ENCODE measurements at regions not wholly inside any gene's neighbourhood (a gene's known extent, or its start where the extent isn't known, plus 50 kb on each side); places are given as distances from the start of the nearest gene placed in this dataset.

- Histone ChIP-seq H3K27me3 (ENCODE audit: control insufficient read depth, insufficient read depth, low read length) (no peaks in the 10 kb centered on the region), H3K4me3 (ENCODE audit: low read depth, low read length) (no peak overlapping the region), H3K36me3 (ENCODE audit: control insufficient read depth, insufficient read depth, low read length) (no peaks in the 10 kb centered on the region), H3K4me1 (ENCODE audit: control insufficient read depth, insufficient read depth, low read length, poor library complexity, severe bottlenecking) (no peaks in the 10 kb centered on the region), H3K9me3 (ENCODE audit: control insufficient read depth in 2 of 2, low read length in 2 of 2) (no peaks in the 10 kb centered on the region), H3K27ac (ENCODE audit: insufficient read depth, low read length, poor library complexity, severe bottlenecking) (no peak overlapping the region)
- H3K36me3 Mint-ChIP-seq = no peaks in the 10 kb centered on the region
- ATAC-seq (ENCODE audit: low read depth in 2 of 2) (no peak), DNase-seq (no peak)
- H3K9me3 Mint-ChIP-seq = peaks cover 0 to 14% (median 8%) of the 10 kb centered on the region in 7 donors
- H3K27me3 Mint-ChIP-seq = no peaks in the 10 kb centered on the region
- H3K4me3 Mint-ChIP-seq = no peak overlapping the region
- H3K27ac Mint-ChIP-seq = no peak overlapping the region
- H3K4me1 Mint-ChIP-seq = no peaks in the 10 kb centered on the region
These were observed 484.5 kb downstream of the SLITRK6 start for GRCh38 chr13:85314686-85315085.

- H3K36me3 Mint-ChIP-seq = no peaks in the 10 kb centered on the region
- no peak overlapping the region for H3K27ac Mint-ChIP-seq
- Histone ChIP-seq H3K4me3 (ENCODE audit: low read depth, low read length) (no peak overlapping the region), H3K9me3 (ENCODE audit: control insufficient read depth in 2 of 2, low read length in 2 of 2) (no peaks in the 10 kb centered on the region), H3K36me3 (ENCODE audit: control insufficient read depth, insufficient read depth, low read length) (no peaks in the 10 kb centered on the region), H3K4me1 (ENCODE audit: control insufficient read depth, insufficient read depth, low read length, poor library complexity, severe bottlenecking) (no peaks in the 10 kb centered on the region), H3K27ac (ENCODE audit: insufficient read depth, low read length, poor library complexity, severe bottlenecking) (no peak overlapping the region), H3K27me3 (ENCODE audit: control insufficient read depth, insufficient read depth, low read length) (no peaks in the 10 kb centered on the region)
- ATAC-seq (ENCODE audit: low read depth in 2 of 2) (no peak), DNase-seq (no peak)
- H3K27me3 Mint-ChIP-seq = no peaks in the 10 kb centered on the region
- no peak overlapping the region for H3K4me3 Mint-ChIP-seq
- H3K4me1 Mint-ChIP-seq = no peaks in the 10 kb centered on the region
- peaks cover 0 to 20% (median 7%) of the 10 kb centered on the region in 7 donors for H3K9me3 Mint-ChIP-seq
These were observed 485.3 kb downstream of the SLITRK6 start for GRCh38 chr13:85313761-85314503.

GRCh38 chr13:85312071-85312470 is 487.1 kb downstream of the SLITRK6 start:
- H3K27ac Mint-ChIP-seq = no peak overlapping the region
- Histone ChIP-seq H3K4me3 (ENCODE audit: low read depth, low read length) (no peak overlapping the region), H3K36me3 (ENCODE audit: control insufficient read depth, insufficient read depth, low read length) (no peaks in the 10 kb centered on the region), H3K27me3 (ENCODE audit: control insufficient read depth, insufficient read depth, low read length) (no peaks in the 10 kb centered on the region), H3K9me3 (ENCODE audit: control insufficient read depth in 2 of 2, low read length in 2 of 2) (no peaks in the 10 kb centered on the region), H3K27ac (ENCODE audit: insufficient read depth, low read length, poor library complexity, severe bottlenecking) (no peak overlapping the region), H3K4me1 (ENCODE audit: control insufficient read depth, insufficient read depth, low read length, poor library complexity, severe bottlenecking) (no peaks in the 10 kb centered on the region)
- no peaks in the 10 kb centered on the region for H3K27me3 Mint-ChIP-seq
- ATAC-seq (ENCODE audit: low read depth in 2 of 2) (no peak), DNase-seq (no peak)
- no peaks in the 10 kb centered on the region for H3K4me1 Mint-ChIP-seq
- no peak overlapping the region for H3K4me3 Mint-ChIP-seq
- no peaks in the 10 kb centered on the region for H3K36me3 Mint-ChIP-seq
- H3K9me3 Mint-ChIP-seq = peaks cover 3 to 17% (median 8%) of the 10 kb centered on the region in 7 donors

GRCh38 chr13:85303630-85304029 is 495.6 kb downstream of the SLITRK6 start:
- H3K27me3 Mint-ChIP-seq = no peaks in the 10 kb centered on the region
- ATAC-seq (ENCODE audit: low read depth in 2 of 2) (no peak), DNase-seq (no peak)
- H3K9me3 Mint-ChIP-seq = peaks cover 2 to 8% (median 5%) of the 10 kb centered on the region in 7 donors
- H3K4me3 Mint-ChIP-seq = no peak overlapping the region
- no peak overlapping the region for H3K27ac Mint-ChIP-seq
- H3K36me3 Mint-ChIP-seq = no peaks in the 10 kb centered on the region
- Histone ChIP-seq H3K27ac (ENCODE audit: insufficient read depth, low read length, poor library complexity, severe bottlenecking) (no peak overlapping the region), H3K4me3 (ENCODE audit: low read depth, low read length) (no peak overlapping the region), H3K36me3 (ENCODE audit: control insufficient read depth, insufficient read depth, low read length) (no peaks in the 10 kb centered on the region), H3K9me3 (ENCODE audit: control insufficient read depth in 2 of 2, low read length in 2 of 2) (no peaks in the 10 kb centered on the region), H3K27me3 (ENCODE audit: control insufficient read depth, insufficient read depth, low read length) (no peaks in the 10 kb centered on the region), H3K4me1 (ENCODE audit: control insufficient read depth, insufficient read depth, low read length, poor library complexity, severe bottlenecking) (no peaks in the 10 kb centered on the region)
- H3K4me1 Mint-ChIP-seq = no peaks in the 10 kb centered on the region

GRCh38 chr13:85298387-85298924 is 500.8 kb downstream of the SLITRK6 start:
- ATAC-seq (ENCODE audit: low read depth in 2 of 2) (no peak), DNase-seq (no peak)
- Histone ChIP-seq H3K27me3 (ENCODE audit: control insufficient read depth, insufficient read depth, low read length) (no peaks in the 10 kb centered on the region), H3K4me3 (ENCODE audit: low read depth, low read length) (no peak overlapping the region), H3K36me3 (ENCODE audit: control insufficient read depth, insufficient read depth, low read length) (no peaks in the 10 kb centered on the region), H3K27ac (ENCODE audit: insufficient read depth, low read length, poor library complexity, severe bottlenecking) (no peak overlapping the region), H3K4me1 (ENCODE audit: control insufficient read depth, insufficient read depth, low read length, poor library complexity, severe bottlenecking) (no peaks in the 10 kb centered on the region), H3K9me3 (ENCODE audit: control insufficient read depth in 2 of 2, low read length in 2 of 2) (no peaks in the 10 kb centered on the region)
- no peaks in the 10 kb centered on the region for H3K36me3 Mint-ChIP-seq
- no peaks in the 10 kb centered on the region for H3K27me3 Mint-ChIP-seq
- peaks cover 0 to 11% (median 5%) of the 10 kb centered on the region in 7 donors for H3K9me3 Mint-ChIP-seq
- H3K27ac Mint-ChIP-seq = no peak overlapping the region
- no peak overlapping the region for H3K4me3 Mint-ChIP-seq
- H3K4me1 Mint-ChIP-seq = no peaks in the 10 kb centered on the region

- no peak overlapping the region for H3K27ac Mint-ChIP-seq
- H3K4me3 Mint-ChIP-seq = no peak overlapping the region
- Histone ChIP-seq H3K36me3 (ENCODE audit: control insufficient read depth, insufficient read depth, low read length) (no peaks in the 10 kb centered on the region), H3K9me3 (ENCODE audit: control insufficient read depth in 2 of 2, low read length in 2 of 2) (no peaks in the 10 kb centered on the region), H3K27me3 (ENCODE audit: control insufficient read depth, insufficient read depth, low read length) (no peaks in the 10 kb centered on the region), H3K27ac (ENCODE audit: insufficient read depth, low read length, poor library complexity, severe bottlenecking) (no peak overlapping the region), H3K4me1 (ENCODE audit: control insufficient read depth, insufficient read depth, low read length, poor library complexity, severe bottlenecking) (no peaks in the 10 kb centered on the region), H3K4me3 (ENCODE audit: low read depth, low read length) (no peak overlapping the region)
- ATAC-seq (ENCODE audit: low read depth in 2 of 2) = no peak
- no peaks in the 10 kb centered on the region for H3K36me3 Mint-ChIP-seq
- no peaks in the 10 kb centered on the region for H3K4me1 Mint-ChIP-seq
- H3K27me3 Mint-ChIP-seq = no peaks in the 10 kb centered on the region
- peaks cover 0 to 9% (median 2%) of the 10 kb centered on the region in 7 donors for H3K9me3 Mint-ChIP-seq
- DNase-seq = no peak
These were observed 510.5 kb downstream of the SLITRK6 start for GRCh38 chr13:85288698-85289097.

- Histone ChIP-seq H3K27ac (ENCODE audit: insufficient read depth, low read length, poor library complexity, severe bottlenecking) (no peak overlapping the region), H3K27me3 (ENCODE audit: control insufficient read depth, insufficient read depth, low read length) (no peaks in the 10 kb centered on the region), H3K4me1 (ENCODE audit: control insufficient read depth, insufficient read depth, low read length, poor library complexity, severe bottlenecking) (no peaks in the 10 kb centered on the region), H3K9me3 (ENCODE audit: control insufficient read depth in 2 of 2, low read length in 2 of 2) (no peaks in the 10 kb centered on the region), H3K4me3 (ENCODE audit: low read depth, low read length) (no peak overlapping the region), H3K36me3 (ENCODE audit: control insufficient read depth, insufficient read depth, low read length) (no peaks in the 10 kb centered on the region)
- H3K4me1 Mint-ChIP-seq = no peaks in the 10 kb centered on the region
- DNase-seq (no peak), ATAC-seq (ENCODE audit: low read depth in 2 of 2) (no peak)
- peaks cover 0 to 18% (median 6%) of the 10 kb centered on the region in 7 donors for H3K9me3 Mint-ChIP-seq
- H3K4me3 Mint-ChIP-seq = no peak overlapping the region
- no peaks in the 10 kb centered on the region for H3K36me3 Mint-ChIP-seq
- no peak overlapping the region for H3K27ac Mint-ChIP-seq
- no peaks in the 10 kb centered on the region for H3K27me3 Mint-ChIP-seq
These were observed 511.7 kb downstream of the SLITRK6 start for GRCh38 chr13:85287528-85287927.

- Mint-ChIP-seq H3K4me1 (no peaks in the 10 kb centered on the region), H3K27me3 (no peaks in the 10 kb centered on the region), H3K9me3 (peaks cover 0 to 18% (median 5%) of the 10 kb centered on the region in 7 donors), H3K4me3 (no peak overlapping the region), H3K27ac (no peak overlapping the region), H3K36me3 (no peaks in the 10 kb centered on the region)
- no peak for ATAC-seq (ENCODE audit: low read depth in 2 of 2)
- no peaks in the 10 kb centered on the region for H3K27me3 ChIP-seq (ENCODE audit: control insufficient read depth, insufficient read depth, low read length)
- DNase-seq = no peak
- H3K27ac ChIP-seq (ENCODE audit: insufficient read depth, low read length, poor library complexity, severe bottlenecking) = no peak overlapping the region
- no peak overlapping the region for H3K4me3 ChIP-seq (ENCODE audit: low read depth, low read length)
- H3K4me1 ChIP-seq (ENCODE audit: control insufficient read depth, insufficient read depth, low read length, poor library complexity, severe bottlenecking) = no peaks in the 10 kb centered on the region
- no peaks in the 10 kb centered on the region for H3K36me3 ChIP-seq (ENCODE audit: control insufficient read depth, insufficient read depth, low read length)
- H3K9me3 ChIP-seq (ENCODE audit: control insufficient read depth in 2 of 2, low read length in 2 of 2) = no peaks in the 10 kb centered on the region
These were observed 513.1 kb downstream of the SLITRK6 start for GRCh38 chr13:85286081-85286480.
